ENCODE measurements at regions not wholly inside any gene's neighbourhood (a gene's known extent, or its start where the extent isn't known, plus 50 kb on each side); places are given as distances from the start of the nearest gene placed in this dataset.
A peak's percentile ranks its signal among the peaks of the same experiment; 100 is the strongest.

- no peaks in the 10 kb centered on the region for H3K9me3 ChIP-seq
- DNase-seq (ENCODE audit: low read depth in 1 of 2, low spot score in 1 of 2) (no peak), FAIRE-seq (no peak), ATAC-seq (no peak)
- H3K27ac ChIP-seq, result no peak overlapping the region
- TF ChIP-seq RARB (CRISPR knock-in tag; IDR thresholded peaks at IDR 0.05) (no peak), CEBPB (IDR thresholded peaks at IDR 0.05) (no peak), NPAS2 (CRISPR knock-in tag; IDR thresholded peaks at IDR 0.05; ENCODE audit: borderline replicate concordance) (no peak), HES2 (IDR thresholded peaks at IDR 0.05) (no peak), BHLHE40 (IDR thresholded peaks at IDR 0.05; ENCODE audit: low read depth, low read length) (no peak), SMC3 (IDR thresholded peaks at IDR 0.05) (no peak), HMGXB4 (CRISPR knock-in tag; IDR thresholded peaks at IDR 0.05; ENCODE audit: borderline replicate concordance) (no peak), FOSL2 (IDR thresholded peaks at IDR 0.05) (no peak), FOSL2 (CRISPR knock-in tag; IDR thresholded peaks at IDR 0.05) (no peak)
- TF ChIP-seq, protein P1, sequence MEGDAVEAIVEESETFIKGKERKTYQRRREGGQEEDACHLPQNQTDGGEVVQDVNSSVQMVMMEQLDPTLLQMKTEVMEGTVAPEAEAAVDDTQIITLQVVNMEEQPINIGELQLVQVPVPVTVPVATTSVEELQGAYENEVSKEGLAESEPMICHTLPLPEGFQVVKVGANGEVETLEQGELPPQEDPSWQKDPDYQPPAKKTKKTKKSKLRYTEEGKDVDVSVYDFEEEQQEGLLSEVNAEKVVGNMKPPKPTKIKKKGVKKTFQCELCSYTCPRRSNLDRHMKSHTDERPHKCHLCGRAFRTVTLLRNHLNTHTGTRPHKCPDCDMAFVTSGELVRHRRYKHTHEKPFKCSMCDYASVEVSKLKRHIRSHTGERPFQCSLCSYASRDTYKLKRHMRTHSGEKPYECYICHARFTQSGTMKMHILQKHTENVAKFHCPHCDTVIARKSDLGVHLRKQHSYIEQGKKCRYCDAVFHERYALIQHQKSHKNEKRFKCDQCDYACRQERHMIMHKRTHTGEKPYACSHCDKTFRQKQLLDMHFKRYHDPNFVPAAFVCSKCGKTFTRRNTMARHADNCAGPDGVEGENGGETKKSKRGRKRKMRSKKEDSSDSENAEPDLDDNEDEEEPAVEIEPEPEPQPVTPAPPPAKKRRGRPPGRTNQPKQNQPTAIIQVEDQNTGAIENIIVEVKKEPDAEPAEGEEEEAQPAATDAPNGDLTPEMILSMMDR (IDR thresholded peaks at IDR 0.05), result no peak
- H3K4me3 ChIP-seq, result no peak overlapping the region
- WGBS (ENCODE audit: missing lambda C conversion rate), result 29% methylated on average over 4 of the region's 4 CpGs
- CTCF ChIA-PET, result interaction anchor here (0.6 kb wide), 1 partner anchor 537 kb away, joined by 3 read pairs; no protein-coding TSS in a partner anchor
- no peaks in the 10 kb centered on the region for H3K4me1 ChIP-seq
- no peak overlapping the region for H3K4me2 ChIP-seq
- POLR2A ChIA-PET, result no interaction called here
Observed at GRCh38 chr10:90041585-90041984, 340.2 kb downstream of the KIF20B start.

GRCh38 chr10:90042075-90042474 lies 340.7 kb downstream of the KIF20B start:
- POLR2A ChIA-PET, result no interaction called here
- FAIRE-seq (no peak), ATAC-seq (no peak)

DNA sequence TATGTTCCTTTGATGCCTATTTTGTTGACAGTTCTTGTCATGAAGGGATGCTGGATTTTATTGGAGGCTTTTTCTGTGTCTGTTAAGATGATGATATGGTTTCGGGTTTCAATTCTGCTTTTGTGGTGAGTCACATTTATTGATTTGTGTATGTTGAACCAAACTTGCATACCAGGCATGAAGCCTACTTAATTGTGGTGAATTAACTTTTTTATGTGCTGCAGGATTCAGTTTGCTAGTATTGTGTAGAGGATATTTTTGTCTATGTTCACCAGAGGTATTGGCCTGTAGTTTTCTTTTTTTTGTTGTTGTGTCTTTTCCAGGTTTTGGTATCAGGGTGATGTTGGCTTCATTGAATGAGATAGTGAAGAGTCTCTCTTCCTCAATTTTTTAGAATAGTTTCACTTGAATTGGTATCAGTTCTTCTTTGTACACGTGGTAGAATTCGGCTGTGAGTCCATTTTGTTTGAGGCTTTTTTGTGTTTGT lies 345.9 kb downstream of the KIF20B start:
- FAIRE-seq (peak; percentile 39), ATAC-seq (no peak), DNase-seq (ENCODE audit: low read depth in 1 of 2, low spot score in 1 of 2) (no peak)
- H3K9me3 ChIP-seq, result no peaks in the 10 kb centered on the region
- WGBS (ENCODE audit: missing lambda C conversion rate), result 2% methylated on average over 3 of the region's 3 CpGs
- no peak overlapping the region for H3K4me3 ChIP-seq
- H3K4me2 ChIP-seq, result no peak overlapping the region
- H3K4me1 ChIP-seq, result no peaks in the 10 kb centered on the region
- ChIA-PET CTCF (no interaction called here), POLR2A (no interaction called here)
- TF ChIP-seq POLR2AphosphoS2 (conservative IDR thresholded peaks at IDR 0.05; ENCODE audit: low read length) (no peak), RNF2 (IDR thresholded peaks at IDR 0.05; ENCODE audit: borderline replicate concordance, low read depth) (no peak), HDAC2 (IDR thresholded peaks at IDR 0.05) (no peak), RARB (CRISPR knock-in tag; IDR thresholded peaks at IDR 0.05) (no peak), HOXB13 (CRISPR knock-in tag; IDR thresholded peaks at IDR 0.05; ENCODE audit: low read depth) (no peak), E2F6 (IDR thresholded peaks at IDR 0.05; ENCODE audit: borderline replicate concordance, low read depth) (no peak), HMGXB4 (CRISPR knock-in tag; IDR thresholded peaks at IDR 0.05; ENCODE audit: borderline replicate concordance) (no peak), CBX8 (IDR thresholded peaks at IDR 0.05) (no peak)
- no peak overlapping the region for H3K27ac ChIP-seq

More at GRCh38 chr10:90042075-90042474, 340.7 kb downstream of the KIF20B start:
- Histone ChIP-seq H3K4me1 (no peaks in the 10 kb centered on the region), H3K4me3 (no peak overlapping the region), H3K9me3 (no peaks in the 10 kb centered on the region), H3K4me2 (no peak overlapping the region), H3K27ac (no peak overlapping the region)
- CTCF ChIA-PET, result no interaction called here
- no peak for DNase-seq (ENCODE audit: low read depth in 1 of 2, low spot score in 1 of 2)
- no peak for TF ChIP-seq MYC (IDR thresholded peaks at IDR 0.05; ENCODE audit: borderline replicate concordance, low read length)
- WGBS (ENCODE audit: missing lambda C conversion rate), result 28% methylated on average over 5 of the region's 7 CpGs
